SH-SY5Y (cell line): ENCODE measurements at regions not wholly inside any gene's neighbourhood (a gene's known extent, or its start where the extent isn't known, plus 50 kb on each side); places are given as distances from the start of the nearest gene placed in this dataset.

Experiments
- GATA2 ChIP-seq: IDR thresholded peaks from 2 replicates; pipeline ENCODE4 v1.6.1; 2011; ENCODE audit warnings: mild to moderate bottlenecking, low read depth, low read length
- GATA3 ChIP-seq: IDR thresholded peaks from 2 replicates; pipeline ENCODE4 v1.6.1; 2011; ENCODE audit warnings: low read depth, mild to moderate bottlenecking, low read length, moderate library complexity

- TF ChIP-seq GATA2 (no peak), GATA3 (no peak)
Observed at GRCh38 chr5:82717738-82718137, 359.5 kb downstream of the TMEM167A start.
